Fibroblast of skin of abdomen (primary cell): ENCODE measurements at regions not wholly inside any gene's neighbourhood (a gene's known extent, or its start where the extent isn't known, plus 50 kb on each side); places are given as distances from the start of the nearest gene placed in this dataset.
"Not testable (repeated sequence)": the region's sequence is repeated elsewhere in the genome, so short reads cannot be mapped to it uniquely, and the experiment has no call there.

Experiments used
- DNase-seq: peaks from one replicate; pipeline ENCODE4 v3.0.0-alpha.2; 2013

GRCh38 chr11:86166287-86166686 lies 78.3 kb upstream of the EED start:
- not testable (repeated sequence) for DNase-seq

- DNase-seq = no peak
These were observed 80.4 kb upstream of the EED start for GRCh38 chr11:86164106-86164505.

GRCh38 chr11:86163221-86163876 lies 81.2 kb upstream of the EED start:
- DNase-seq = peak; percentile 69

GRCh38 chr11:86162239-86162638 lies 82.3 kb upstream of the EED start:
- DNase-seq = peak; percentile 91

- DNase-seq = no peak
These were observed 82.7 kb upstream of the EED start for GRCh38 chr11:86161837-86162236.

GRCh38 chr11:86161336-86161735 lies 83.2 kb upstream of the EED start:
- DNase-seq = no peak

- peak; percentile 47 for DNase-seq
These were observed 83.9 kb upstream of the EED start for GRCh38 chr11:86160541-86161149.

- no peak for DNase-seq
These were observed 85.0 kb upstream of the EED start for GRCh38 chr11:86159581-86159891.

GRCh38 chr11:86158704-86159580 lies 85.6 kb upstream of the EED start:
- no peak for DNase-seq

GRCh38 chr11:86157797-86158378 lies 86.7 kb upstream of the EED start:
- no peak for DNase-seq

GRCh38 chr11:86156397-86156955 lies 87.6 kb upstream of the PICALM start:
- no peak for DNase-seq

- DNase-seq = no peak
These were observed 86.4 kb upstream of the PICALM start for GRCh38 chr11:86155200-86155844.

- DNase-seq = no peak
These were observed 84.6 kb upstream of the PICALM start for GRCh38 chr11:86153439-86153838.

GRCh38 chr11:86152901-86153300 lies 84.0 kb upstream of the PICALM start:
- DNase-seq = no peak

GRCh38 chr11:86152006-86152862 lies 83.3 kb upstream of the PICALM start:
- peak; percentile 80 for DNase-seq

GRCh38 chr11:86151174-86152005 lies 82.5 kb upstream of the PICALM start:
- peak; percentile 41 for DNase-seq

- DNase-seq = peak; percentile 18
These were observed 81.9 kb upstream of the PICALM start for GRCh38 chr11:86150847-86151173.

GRCh38 chr11:86149792-86150191 lies 80.9 kb upstream of the PICALM start:
- no peak for DNase-seq

- no peak for DNase-seq
These were observed 79.5 kb upstream of the PICALM start for GRCh38 chr11:86148345-86148747.

- no peak for DNase-seq
These were observed 78.1 kb upstream of the PICALM start for GRCh38 chr11:86147004-86147403.
